Choroid plexus epithelial cell (primary cell): ENCODE measurements at regions not wholly inside any gene's neighbourhood (a gene's known extent, or its start where the extent isn't known, plus 50 kb on each side); places are given as distances from the start of the nearest gene placed in this dataset.

Experiments used
- DNase-seq: peaks from one replicate; pipeline ENCODE4 v3.0.0-alpha.2; 2010; ENCODE audit warnings: low read depth
- H3K4me3 ChIP-seq: 2 replicates; pipeline ENCODE4 v1.5.1; 2011; ENCODE audit warnings: low read depth, mild to moderate bottlenecking, control low read depth, low read length, moderate library complexity
- CTCF ChIP-seq: conservative IDR thresholded peaks from 2 replicates; pipeline ENCODE4 v1.5.1; 2011; ENCODE audit warnings: low read depth, mild to moderate bottlenecking, control low read depth, inconsistent platforms, low read length, moderate library complexity

GRCh38 chr16:73560497-73560896 is 512.6 kb upstream of the ZFHX3 start:
- no peak for TF ChIP-seq CTCF
- no peak overlapping the region for H3K4me3 ChIP-seq
- no peak for DNase-seq

GRCh38 chr16:73558219-73558618 is 510.3 kb upstream of the ZFHX3 start:
- DNase-seq, result no peak
- no peak overlapping the region for H3K4me3 ChIP-seq
- no peak for TF ChIP-seq CTCF

- no peak for TF ChIP-seq CTCF
- no peak overlapping the region for H3K4me3 ChIP-seq
- DNase-seq, result no peak
These were observed 506.2 kb upstream of the ZFHX3 start for GRCh38 chr16:73553941-73554660.

- no peak for TF ChIP-seq CTCF
- no peak for DNase-seq
- no peak overlapping the region for H3K4me3 ChIP-seq
These were observed 502.2 kb upstream of the ZFHX3 start for GRCh38 chr16:73549984-73550631.

GRCh38 chr16:73547552-73548403 is 499.9 kb upstream of the ZFHX3 start:
- no peak for DNase-seq
- no peak overlapping the region for H3K4me3 ChIP-seq
- TF ChIP-seq CTCF, result no peak

- no peak overlapping the region for H3K4me3 ChIP-seq
- no peak for DNase-seq
- TF ChIP-seq CTCF, result no peak
These were observed 498.5 kb upstream of the ZFHX3 start for GRCh38 chr16:73546341-73546845.
